Right ventricle myocardium inferior (tissue), 1 donor: ENCODE measurements at regions not wholly inside any gene's neighbourhood (a gene's known extent, or its start where the extent isn't known, plus 50 kb on each side); places are given as distances from the start of the nearest gene placed in this dataset.
"Not testable (repeated sequence)": the region's sequence is repeated elsewhere in the genome, so short reads cannot be mapped to it uniquely, and the experiment has no call there.

ENCODE experiments used
- ATAC-seq: fragments of 200-7000 bp; cut with Tn5 transposase; one replicate; pipeline ENCODE4 v1.9.1; 2020; ENCODE audit warnings: mild to moderate bottlenecking, moderate library complexity
- DNase-seq: peaks from one replicate; pipeline ENCODE4 v3.0.0; 2021; ENCODE audit errors: missing footprints
- intact Hi-C: fragments of 100-400 bp; cut with DNase I; formaldehyde crosslinking; loops from one replicate; pipeline ENCODE4 v1.11.0; 2022
- donor health status: DM: no; HTN: yes; CAD: no; lungs with severe emphysema.

DNA sequence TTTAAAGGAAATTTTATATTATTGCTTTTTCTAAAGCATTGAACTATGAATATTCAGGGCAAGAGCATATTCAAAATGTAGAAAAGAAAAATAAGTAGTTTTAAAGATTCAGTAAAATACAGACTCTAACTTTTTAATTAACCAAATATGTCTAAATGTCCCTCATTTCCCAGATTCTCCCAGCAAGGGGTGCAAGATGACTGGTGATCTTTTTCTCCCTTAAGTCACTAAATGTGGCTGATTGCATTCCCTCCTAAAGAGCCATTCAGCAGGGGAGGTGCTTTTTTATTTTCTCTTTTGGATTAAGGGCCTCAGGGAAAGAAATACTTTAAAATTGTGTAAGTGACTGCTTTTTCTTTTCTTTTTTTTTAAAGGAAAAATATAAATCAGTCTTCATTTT, 406.9 kb downstream of the OXSM start:
- intact Hi-C loops, result no loop called here
- ATAC-seq (no peak), DNase-seq (no peak)

DNA sequence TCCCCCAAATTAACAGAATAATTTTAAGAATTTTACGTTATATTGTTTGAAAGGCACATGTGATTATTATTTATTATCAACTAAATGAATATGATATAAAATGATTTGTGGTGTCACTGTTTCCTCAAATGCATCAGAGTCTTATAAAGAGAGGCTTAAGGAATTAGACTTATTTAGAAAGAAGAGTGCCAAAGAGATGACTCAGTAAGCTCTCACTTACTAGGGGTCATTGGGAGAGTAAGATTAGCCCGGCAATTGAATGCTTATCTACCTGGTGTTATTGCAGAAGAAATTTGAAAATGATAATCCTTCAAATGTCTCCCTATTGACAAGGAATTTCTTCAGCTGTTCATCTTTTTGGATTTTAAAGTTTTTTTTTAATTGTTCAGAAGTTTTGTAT, 408.7 kb downstream of the OXSM start:
- intact Hi-C loops, result no loop called here
- DNase-seq (no peak), ATAC-seq (no peak)

GRCh38 chr3:26202169-26202568, 412.3 kb downstream of the OXSM start:
- DNase-seq, result no peak
- intact Hi-C loops, result no loop called here
- no peak for ATAC-seq

GRCh38 chr3:26205475-26205874, 415.6 kb downstream of the OXSM start:
- intact Hi-C loops, result no loop called here
- no peak for DNase-seq
- ATAC-seq, result no peak

GRCh38 chr3:26208201-26208600, 414.4 kb upstream of the LRRC3B start:
- intact Hi-C loops, result no loop called here
- ATAC-seq (no peak), DNase-seq (no peak)

- DNase-seq, result no peak
- intact Hi-C loops, result no loop called here
These were observed 392.8 kb upstream of the LRRC3B start for GRCh38 chr3:26229801-26230200.

GRCh38 chr3:26233374-26233773, 389.2 kb upstream of the LRRC3B start:
- DNase-seq, result no peak
- intact Hi-C loops, result no loop called here

More at GRCh38 chr3:26229801-26230200, 392.8 kb upstream of the LRRC3B start:
- no peak for ATAC-seq

DNA sequence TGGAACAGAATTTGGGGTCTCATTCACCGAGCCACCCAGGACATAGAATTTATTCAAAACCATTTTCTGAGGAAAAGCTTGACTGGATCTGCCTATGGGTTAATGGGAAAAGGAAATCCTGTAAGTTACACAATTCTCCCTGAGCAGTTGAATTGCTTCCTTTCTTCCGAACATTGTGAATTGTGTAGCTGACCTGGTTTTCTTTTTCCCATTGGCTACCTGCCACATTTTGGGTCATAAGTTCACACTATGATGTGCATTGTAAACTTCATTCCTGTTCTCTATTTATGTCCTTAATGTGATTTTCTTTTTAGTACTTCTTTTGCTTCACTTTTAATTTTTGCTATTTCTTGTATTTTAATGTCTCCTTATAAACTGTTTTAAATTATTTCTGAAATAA, 386.0 kb upstream of the LRRC3B start:
- no peak for ATAC-seq
- no peak for DNase-seq
- intact Hi-C loops, result no loop called here

More at GRCh38 chr3:26233374-26233773, 389.2 kb upstream of the LRRC3B start:
- no peak for ATAC-seq

GRCh38 chr3:26237036-26237682, 385.4 kb upstream of the LRRC3B start:
- DNase-seq (no peak), ATAC-seq (no peak)
- intact Hi-C loops, result no loop called here

- DNase-seq, intact Hi-C loops, ATAC-seq: not testable (repeated sequence)
These were observed 378.0 kb upstream of the LRRC3B start for GRCh38 chr3:26244586-26244985.

DNA sequence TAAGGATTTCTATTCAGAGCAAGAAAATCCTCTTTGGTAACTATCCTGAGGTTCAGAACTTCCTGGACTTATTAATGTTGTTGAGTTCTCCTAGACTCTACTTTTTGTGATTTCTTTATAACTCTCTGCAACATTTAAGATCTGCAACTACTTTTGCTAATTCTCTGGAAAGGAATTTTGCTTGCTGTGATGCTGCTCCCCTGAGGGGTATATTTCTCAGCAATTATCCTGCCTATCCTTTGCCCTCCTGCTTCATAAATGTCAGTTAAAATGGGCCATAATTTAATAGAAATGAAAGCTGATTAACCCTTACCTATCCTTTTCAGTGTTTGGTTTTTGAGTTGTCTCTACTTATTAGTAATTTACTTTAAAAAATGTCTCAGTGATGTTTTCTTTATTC, 377.3 kb upstream of the LRRC3B start:
- ATAC-seq, result no peak
- DNase-seq, result no peak
- intact Hi-C loops, result no loop called here

DNA sequence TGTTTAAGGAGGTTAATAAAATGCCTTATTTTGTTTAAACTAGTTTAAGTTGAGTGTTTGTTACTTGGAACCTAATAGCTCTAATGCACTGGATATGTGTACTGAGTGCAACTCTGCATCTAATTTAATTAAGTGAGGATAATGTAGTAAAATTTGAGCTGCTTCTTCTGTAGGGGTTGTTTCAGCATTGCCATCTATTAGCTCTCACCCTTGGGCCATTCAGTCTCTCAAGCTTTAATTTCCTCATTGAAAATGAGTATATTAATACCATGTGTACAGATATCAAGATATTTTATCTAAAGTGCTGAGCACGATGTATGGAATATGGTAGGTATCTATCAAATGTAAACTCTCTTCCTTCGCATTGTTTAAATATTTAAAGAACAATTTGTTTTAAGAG, 375.7 kb upstream of the LRRC3B start:
- DNase-seq, result no peak
- ATAC-seq, result no peak
- intact Hi-C loops, result no loop called here

DNA sequence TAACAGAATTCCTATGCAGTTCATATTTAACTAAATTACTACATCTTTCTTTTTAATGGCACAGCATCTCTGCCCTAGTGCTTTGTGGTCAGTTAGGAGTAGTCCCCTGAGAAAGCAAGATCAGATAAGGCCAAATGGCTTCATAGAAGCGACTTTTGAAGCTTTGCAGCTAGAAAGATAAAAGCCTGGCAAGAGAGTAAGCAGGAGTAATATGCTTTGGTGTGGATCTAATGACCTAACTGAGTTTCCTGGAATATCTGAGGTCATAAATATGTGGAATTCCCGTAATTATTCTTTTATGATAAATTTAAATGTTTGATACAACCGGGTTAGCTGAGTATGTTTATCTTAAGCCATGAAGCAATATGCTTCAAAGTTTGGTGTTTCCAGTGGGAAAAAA, 374.9 kb upstream of the LRRC3B start:
- no peak for DNase-seq

GRCh38 chr3:26252001-26252400, 370.6 kb upstream of the LRRC3B start:
- no peak for DNase-seq
- no peak for ATAC-seq
- intact Hi-C loops, result no loop called here

More for the DNA sequence above, 374.9 kb upstream of the LRRC3B start:
- intact Hi-C loops, result no loop called here
- ATAC-seq, result no peak

DNA sequence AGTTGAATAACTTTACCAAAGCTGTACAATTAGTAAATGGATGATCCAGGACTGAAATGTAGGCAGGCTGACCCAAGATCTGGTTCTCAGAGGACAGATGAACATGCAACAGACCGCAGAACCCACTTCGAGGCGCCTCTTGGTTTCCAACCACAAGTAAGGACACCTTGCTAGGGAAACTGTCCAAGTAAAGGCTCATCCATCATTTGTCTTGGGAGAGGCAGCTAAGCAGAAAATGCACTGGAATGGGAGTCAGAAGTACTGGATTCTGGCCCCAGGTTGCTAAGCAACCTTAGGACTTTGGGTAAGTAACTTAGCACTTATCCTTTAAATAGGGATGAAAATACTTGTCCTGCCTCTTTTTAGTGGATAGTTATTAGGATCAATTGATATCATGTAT, 366.3 kb upstream of the LRRC3B start:
- ATAC-seq, result no peak
- no peak for DNase-seq
- intact Hi-C loops, result no loop called here

DNA sequence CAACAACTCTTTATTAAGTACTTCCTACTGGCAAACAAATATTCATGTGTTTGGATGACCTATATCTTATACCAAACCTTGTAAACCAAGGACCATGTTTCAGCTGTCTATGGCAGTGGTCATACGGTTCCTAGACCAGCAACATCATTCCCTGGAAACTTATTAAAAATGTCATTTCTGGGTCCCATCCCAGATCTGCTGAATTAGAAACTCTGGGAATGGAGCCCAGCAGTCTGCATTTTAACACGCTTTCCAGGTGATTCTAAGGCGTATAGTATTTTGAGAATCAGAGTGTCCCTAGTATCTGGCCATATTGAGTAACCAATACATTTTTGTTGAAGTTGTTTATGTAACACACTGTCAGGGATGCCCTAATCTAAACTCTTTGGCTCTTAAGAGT, 363.4 kb upstream of the LRRC3B start:
- intact Hi-C loops, result no loop called here
- DNase-seq (no peak), ATAC-seq (no peak)

DNA sequence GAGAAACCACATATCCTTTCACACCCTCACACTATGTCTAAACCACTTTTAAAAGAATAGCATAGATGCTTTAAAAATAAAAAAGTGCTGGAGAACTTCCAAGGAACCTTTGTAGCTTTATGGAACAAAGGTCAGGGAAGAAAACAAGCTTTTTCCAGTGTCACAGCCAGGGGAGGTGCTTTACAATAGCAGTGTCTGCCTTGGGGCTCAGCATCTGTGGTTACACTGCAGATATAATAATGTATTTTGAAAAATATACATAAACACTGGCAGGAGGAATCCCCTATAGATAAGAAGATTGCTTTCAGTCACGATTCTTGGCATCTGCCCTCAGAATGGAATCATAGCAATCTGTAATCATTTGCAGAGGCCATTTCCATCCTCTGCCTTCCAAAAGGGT, 362.4 kb upstream of the LRRC3B start:
- DNase-seq (no peak), ATAC-seq (no peak)
- intact Hi-C loops, result no loop called here

GRCh38 chr3:26264708-26265107, 357.9 kb upstream of the LRRC3B start:
- intact Hi-C loops, result no loop called here
- no peak for DNase-seq
- ATAC-seq, result no peak

- intact Hi-C loops, result no loop called here
- DNase-seq, result no peak
- no peak for ATAC-seq
These were observed 350.7 kb upstream of the LRRC3B start for GRCh38 chr3:26271848-26272247.

- intact Hi-C loops, result no loop called here
- no peak for DNase-seq
- no peak for ATAC-seq
These were observed 349.4 kb upstream of the LRRC3B start for GRCh38 chr3:26273196-26273595.

DNA sequence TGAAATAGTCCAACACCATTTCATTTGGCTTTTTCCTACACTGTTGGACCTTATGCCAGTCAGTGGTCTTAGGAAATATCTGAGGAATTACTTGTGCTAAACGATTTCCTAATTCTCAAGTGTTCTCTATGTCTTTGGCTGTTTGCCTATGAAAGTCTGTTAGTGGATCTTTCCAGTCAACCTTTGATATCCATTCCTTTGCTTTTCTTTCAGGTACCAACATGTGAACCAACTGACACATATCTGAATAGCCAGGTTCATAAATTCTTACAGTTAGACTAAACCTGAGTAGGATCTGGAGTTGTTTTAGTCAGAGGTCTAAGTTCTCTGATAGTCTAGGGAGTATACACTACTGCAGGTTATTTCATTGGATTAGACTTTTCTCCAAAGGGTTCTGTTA, 343.5 kb upstream of the LRRC3B start:
- intact Hi-C loops, result no loop called here
- DNase-seq (no peak), ATAC-seq (no peak)
